ENCODE measurements at regions not wholly inside any gene's neighbourhood (a gene's known extent, or its start where the extent isn't known, plus 50 kb on each side); places are given as distances from the start of the nearest gene placed in this dataset.

DNA sequence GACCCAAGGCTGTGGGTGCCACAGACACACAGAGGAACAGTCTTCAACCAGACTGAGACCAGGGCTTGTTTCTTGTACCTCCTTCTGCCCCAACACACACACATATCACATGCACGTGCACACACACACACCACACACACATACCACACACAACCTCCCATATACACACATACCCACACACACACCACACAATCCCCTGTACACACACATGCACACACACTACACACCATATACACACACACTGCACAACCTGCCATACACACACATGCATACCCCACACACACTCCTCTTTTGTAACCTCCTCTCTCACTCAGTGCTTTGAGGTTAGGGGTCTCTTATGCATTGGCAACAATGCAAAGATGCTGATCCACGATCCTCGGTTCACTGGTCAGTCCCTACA lies 217.0 kb downstream of the AJAP1 start:
- in situ Hi-C loops (cut with MboI; ENCODE audit: low sequenced_read_pairs in 4 of 4): no loop called here
- DNase-seq (no peak), ATAC-seq (no peak)
- no peaks in the 10 kb centered on the region for H3K9me3 ChIP-seq
- TF ChIP-seq, protein P1, sequence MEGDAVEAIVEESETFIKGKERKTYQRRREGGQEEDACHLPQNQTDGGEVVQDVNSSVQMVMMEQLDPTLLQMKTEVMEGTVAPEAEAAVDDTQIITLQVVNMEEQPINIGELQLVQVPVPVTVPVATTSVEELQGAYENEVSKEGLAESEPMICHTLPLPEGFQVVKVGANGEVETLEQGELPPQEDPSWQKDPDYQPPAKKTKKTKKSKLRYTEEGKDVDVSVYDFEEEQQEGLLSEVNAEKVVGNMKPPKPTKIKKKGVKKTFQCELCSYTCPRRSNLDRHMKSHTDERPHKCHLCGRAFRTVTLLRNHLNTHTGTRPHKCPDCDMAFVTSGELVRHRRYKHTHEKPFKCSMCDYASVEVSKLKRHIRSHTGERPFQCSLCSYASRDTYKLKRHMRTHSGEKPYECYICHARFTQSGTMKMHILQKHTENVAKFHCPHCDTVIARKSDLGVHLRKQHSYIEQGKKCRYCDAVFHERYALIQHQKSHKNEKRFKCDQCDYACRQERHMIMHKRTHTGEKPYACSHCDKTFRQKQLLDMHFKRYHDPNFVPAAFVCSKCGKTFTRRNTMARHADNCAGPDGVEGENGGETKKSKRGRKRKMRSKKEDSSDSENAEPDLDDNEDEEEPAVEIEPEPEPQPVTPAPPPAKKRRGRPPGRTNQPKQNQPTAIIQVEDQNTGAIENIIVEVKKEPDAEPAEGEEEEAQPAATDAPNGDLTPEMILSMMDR (IDR thresholded peaks at IDR 0.05 in 4 of 5, conservative IDR thresholded peaks at IDR 0.05 in 1 of 5): no peak
- TF ChIP-seq POLR2A (IDR thresholded peaks at IDR 0.05): no peak
- no peak overlapping the region for H3K27ac ChIP-seq
- no peaks in the 10 kb centered on the region for H3K36me3 ChIP-seq
- intact Hi-C loops (cut with DNase I; ENCODE audit: low total_unique reads): no loop called here
- no peaks in the 10 kb centered on the region for H3K27me3 ChIP-seq
- no peak overlapping the region for H3K4me3 ChIP-seq
- no peaks in the 10 kb centered on the region for H3K4me1 ChIP-seq

DNA sequence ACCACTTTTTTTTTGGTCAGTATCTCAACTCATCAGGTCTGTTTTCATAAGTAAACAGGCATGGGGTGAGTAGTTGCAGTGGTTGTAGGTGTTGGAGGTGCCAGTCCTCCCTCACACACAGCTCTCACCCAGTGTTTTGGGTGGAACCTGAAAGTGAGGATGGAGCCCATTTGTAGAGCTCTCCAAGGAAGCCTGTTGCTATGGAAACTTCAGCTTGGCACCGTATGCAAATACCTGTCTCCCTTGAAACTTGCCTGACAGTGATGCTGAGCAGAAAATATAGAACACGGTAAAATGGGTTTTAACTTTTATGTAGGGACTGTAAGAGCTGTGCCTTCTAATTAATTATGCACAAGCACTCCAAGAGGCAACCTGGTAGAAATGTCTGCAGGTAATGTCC lies 214.1 kb downstream of the AJAP1 start:
- no peaks in the 10 kb centered on the region for H3K27me3 ChIP-seq
- intact Hi-C loops (cut with DNase I; ENCODE audit: low total_unique reads) (no loop called here), in situ Hi-C loops (cut with MboI; ENCODE audit: low sequenced_read_pairs in 4 of 4) (no loop called here)
- DNase-seq: no peak
- no peaks in the 10 kb centered on the region for H3K9me3 ChIP-seq
- H3K4me3 ChIP-seq: no peak overlapping the region
- TF ChIP-seq, protein P1 (IDR thresholded peaks at IDR 0.05 in 4 of 5, conservative IDR thresholded peaks at IDR 0.05 in 1 of 5): no peak
- TF ChIP-seq POLR2A (IDR thresholded peaks at IDR 0.05): no peak
- no peak overlapping the region for H3K27ac ChIP-seq
- no peak for ATAC-seq
- no peaks in the 10 kb centered on the region for H3K36me3 ChIP-seq
- no peaks in the 10 kb centered on the region for H3K4me1 ChIP-seq

DNA sequence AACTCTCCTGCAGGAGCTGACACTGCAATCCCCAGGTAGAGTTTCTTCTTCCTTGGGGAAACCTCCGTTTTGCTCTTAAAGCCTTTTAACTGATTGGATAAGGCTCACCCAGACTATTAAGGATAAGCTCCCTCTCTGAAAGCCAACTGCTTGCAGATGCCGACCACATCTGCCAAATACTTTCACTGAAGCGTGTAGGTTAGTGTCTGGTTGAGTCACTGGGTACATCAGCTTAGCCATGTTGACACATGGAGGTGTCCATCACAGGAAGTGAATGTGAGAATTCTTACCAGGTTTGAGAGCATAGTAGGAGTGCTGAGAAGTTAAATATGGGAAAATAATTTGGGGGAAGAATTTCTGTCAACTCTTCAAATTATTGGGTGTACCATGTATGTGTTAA lies 202.0 kb downstream of the AJAP1 start:
- Histone ChIP-seq H3K36me3 (no peaks in the 10 kb centered on the region), H3K4me3 (no peak overlapping the region), H3K27me3 (no peaks in the 10 kb centered on the region), H3K27ac (no peak overlapping the region), H3K9me3 (no peaks in the 10 kb centered on the region), H3K4me1 (no peaks in the 10 kb centered on the region)
- in situ Hi-C loops (cut with MboI; ENCODE audit: low sequenced_read_pairs in 4 of 4): no loop called here
- intact Hi-C loops (cut with DNase I; ENCODE audit: low total_unique reads): no loop called here
- TF ChIP-seq, protein P1 (IDR thresholded peaks at IDR 0.05 in 4 of 5, conservative IDR thresholded peaks at IDR 0.05 in 1 of 5): no peak
- no peak for TF ChIP-seq POLR2A (IDR thresholded peaks at IDR 0.05)
- DNase-seq (no peak), ATAC-seq (no peak)

DNA sequence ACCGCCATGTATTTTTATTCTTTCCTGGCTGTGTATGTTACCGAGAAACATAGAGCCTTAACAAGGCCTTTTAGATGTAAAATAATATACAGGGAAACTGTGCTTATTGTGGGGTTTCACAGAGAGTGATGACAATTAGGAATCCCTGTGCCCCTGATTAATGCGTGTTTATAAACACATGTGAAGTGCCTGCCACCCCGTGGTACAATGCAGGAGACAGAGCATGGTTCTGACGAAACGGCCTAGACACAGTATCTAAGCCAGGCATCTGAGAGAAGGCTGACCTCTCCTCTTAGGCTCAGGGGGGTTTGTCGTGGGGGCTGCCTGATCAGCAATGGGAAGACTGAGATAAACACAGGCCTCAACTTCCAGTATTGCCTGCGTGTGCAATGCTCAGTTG lies 200.0 kb downstream of the AJAP1 start:
- Histone ChIP-seq H3K9me3 (no peaks in the 10 kb centered on the region), H3K36me3 (no peaks in the 10 kb centered on the region), H3K4me3 (no peak overlapping the region), H3K27ac (no peak overlapping the region), H3K27me3 (no peaks in the 10 kb centered on the region), H3K4me1 (no peaks in the 10 kb centered on the region)
- intact Hi-C loops (cut with DNase I; ENCODE audit: low total_unique reads) (no loop called here), in situ Hi-C loops (cut with MboI; ENCODE audit: low sequenced_read_pairs in 4 of 4) (no loop called here)
- TF ChIP-seq POLR2A (IDR thresholded peaks at IDR 0.05): no peak
- TF ChIP-seq, protein P1 (IDR thresholded peaks at IDR 0.05 in 4 of 5, conservative IDR thresholded peaks at IDR 0.05 in 1 of 5): no peak
- no peak for DNase-seq
- ATAC-seq: no peak

DNA sequence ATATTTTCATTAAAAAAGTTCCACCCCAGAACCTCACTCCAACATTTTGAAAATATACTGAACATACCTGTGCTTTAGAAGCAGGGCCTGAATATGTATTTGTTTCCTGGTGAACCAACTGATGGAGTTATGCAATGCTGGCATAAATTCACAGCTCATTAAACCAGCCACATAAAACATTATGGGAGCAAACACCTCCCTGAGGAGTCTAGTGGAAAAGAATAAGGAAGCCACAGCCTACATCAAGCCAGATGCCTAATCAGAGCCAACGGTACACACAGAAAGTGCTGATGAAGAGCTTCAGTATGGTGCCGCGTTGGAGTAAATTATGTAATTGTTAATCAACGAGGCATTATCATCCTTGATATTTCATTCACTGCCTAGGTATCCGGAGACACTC lies 199.5 kb downstream of the AJAP1 start:
- H3K27me3 ChIP-seq: no peaks in the 10 kb centered on the region
- intact Hi-C loops (cut with DNase I; ENCODE audit: low total_unique reads) (no loop called here), in situ Hi-C loops (cut with MboI; ENCODE audit: low sequenced_read_pairs in 4 of 4) (no loop called here)
- H3K4me1 ChIP-seq: no peaks in the 10 kb centered on the region
- H3K27ac ChIP-seq: no peak overlapping the region
- H3K36me3 ChIP-seq: no peaks in the 10 kb centered on the region
- H3K4me3 ChIP-seq: no peak overlapping the region
- TF ChIP-seq, protein P1 (IDR thresholded peaks at IDR 0.05 in 4 of 5, conservative IDR thresholded peaks at IDR 0.05 in 1 of 5): no peak
- no peak for TF ChIP-seq POLR2A (IDR thresholded peaks at IDR 0.05)
- no peak for ATAC-seq
- no peaks in the 10 kb centered on the region for H3K9me3 ChIP-seq
- no peak for DNase-seq

Measured in gastrocnemius medialis (tissue), 4 donors.